ENCODE measurements at regions not wholly inside any gene's neighbourhood (a gene's known extent, or its start where the extent isn't known, plus 50 kb on each side); places are given as distances from the start of the nearest gene placed in this dataset.

DNA sequence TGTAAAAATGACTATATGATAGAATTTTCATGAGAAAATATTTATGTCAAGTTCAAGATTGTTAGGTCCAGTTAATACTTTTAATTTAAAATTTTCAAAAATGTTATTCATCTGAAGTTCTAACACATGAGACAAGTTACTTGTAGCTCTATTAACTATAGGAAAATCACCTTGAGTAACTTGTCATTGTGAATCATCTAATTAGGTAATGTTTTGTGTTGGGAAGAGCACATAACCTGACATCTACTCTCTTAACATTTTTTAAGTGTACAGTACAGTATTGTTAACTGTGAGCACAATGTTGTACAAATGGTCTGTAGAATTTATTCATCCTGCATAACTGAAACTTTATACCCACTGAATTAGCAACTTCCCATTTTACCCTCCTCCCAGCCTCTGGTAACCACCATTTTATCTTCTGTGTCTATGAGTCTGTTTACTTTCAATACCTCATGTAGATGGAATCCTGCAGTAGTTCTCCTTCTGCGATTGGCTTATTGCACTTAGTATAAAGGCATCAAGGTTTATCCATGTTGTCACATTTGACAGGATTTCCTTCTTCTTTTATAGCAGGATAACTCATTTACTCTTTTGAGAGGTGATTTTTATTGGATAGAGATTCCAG, 54.6 kb downstream of the ARL4A start:
- H3K9me3 ChIP-seq: no peaks in the 10 kb centered on the region
- no peak for DNase-seq
- H3K36me3 ChIP-seq: no peaks in the 10 kb centered on the region

GRCh38 chr7:12746211-12746610, 58.8 kb downstream of the ARL4A start:
- no peak for DNase-seq
- Histone ChIP-seq H3K36me3 (no peaks in the 10 kb centered on the region), H3K9me3 (no peaks in the 10 kb centered on the region)

More for the DNA sequence above, 54.6 kb downstream of the ARL4A start:
- Histone ChIP-seq H3K4me3 (no peak overlapping the region), H3K27me3 (no peaks in the 10 kb centered on the region)

DNA sequence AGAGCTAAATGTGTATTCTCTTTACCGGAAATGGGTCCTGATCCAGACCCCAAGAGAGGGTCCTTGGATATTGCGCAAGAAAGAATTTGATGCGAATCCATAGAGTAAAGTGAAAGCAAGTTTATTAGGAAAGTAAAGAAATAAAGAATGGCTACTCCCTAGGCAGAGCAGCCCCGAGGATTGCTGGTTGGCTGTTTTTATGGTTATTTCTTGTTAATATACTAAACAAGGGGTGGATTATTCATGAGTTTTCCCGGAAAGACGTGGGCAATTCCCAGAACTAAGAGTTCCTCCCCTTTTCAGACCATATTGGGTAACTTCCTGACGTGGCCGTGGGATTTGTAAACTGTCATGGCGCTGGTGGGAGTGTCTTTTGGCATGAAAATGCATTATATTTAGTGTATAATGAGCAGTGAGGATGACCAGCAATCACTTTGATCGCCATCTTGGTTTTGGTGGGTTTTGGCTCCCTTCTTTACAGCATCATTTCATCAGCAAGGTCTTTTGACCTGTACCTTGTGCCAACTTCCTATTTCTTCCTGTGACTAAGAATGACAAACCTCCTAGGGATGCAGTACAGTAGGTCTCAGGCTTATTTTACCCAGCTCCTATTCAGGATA, 60.4 kb downstream of the ARL4A start:
- H3K4me3 ChIP-seq: no peak overlapping the region
- DNase-seq: no peak
- H3K36me3 ChIP-seq: no peaks in the 10 kb centered on the region
- H3K27me3 ChIP-seq: no peaks in the 10 kb centered on the region
- H3K9me3 ChIP-seq: no peaks in the 10 kb centered on the region

More at GRCh38 chr7:12746211-12746610, 58.8 kb downstream of the ARL4A start:
- Histone ChIP-seq H3K4me3 (no peak overlapping the region), H3K27me3 (no peaks in the 10 kb centered on the region)

- no peaks in the 10 kb centered on the region for H3K9me3 ChIP-seq
- no peaks in the 10 kb centered on the region for H3K36me3 ChIP-seq
- no peak for DNase-seq
Observed at GRCh38 chr7:12749069-12749468, 61.6 kb downstream of the ARL4A start.

DNA sequence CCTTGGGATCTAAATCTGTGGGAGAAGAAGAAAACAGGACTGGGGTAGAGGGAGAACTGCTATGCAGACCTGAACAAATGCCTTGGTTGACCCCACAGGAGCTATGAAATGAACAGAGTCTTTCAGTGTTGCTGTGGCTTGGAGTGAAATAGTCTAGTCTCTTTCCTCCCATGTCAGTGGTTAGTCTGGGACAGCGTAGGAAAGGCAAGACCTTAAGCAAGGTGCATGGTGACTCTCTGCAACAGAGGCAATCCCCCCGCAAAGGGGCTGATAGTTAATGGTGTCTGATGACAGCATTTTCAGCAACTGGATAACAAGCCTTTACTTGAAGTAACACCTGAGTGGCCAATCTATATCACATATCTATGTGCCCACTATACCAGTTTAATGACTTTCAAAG, 62.3 kb downstream of the ARL4A start:
- no peak for DNase-seq
- Histone ChIP-seq H3K36me3 (no peaks in the 10 kb centered on the region), H3K27me3 (no peaks in the 10 kb centered on the region), H3K9me3 (no peaks in the 10 kb centered on the region), H3K4me3 (no peak overlapping the region)

More at GRCh38 chr7:12749069-12749468, 61.6 kb downstream of the ARL4A start:
- Histone ChIP-seq H3K27me3 (no peaks in the 10 kb centered on the region), H3K4me3 (no peak overlapping the region)

- Histone ChIP-seq H3K9me3 (no peaks in the 10 kb centered on the region), H3K4me3 (no peak overlapping the region), H3K36me3 (no peaks in the 10 kb centered on the region), H3K27me3 (no peaks in the 10 kb centered on the region)
- no peak for DNase-seq
Observed at GRCh38 chr7:12751764-12752163, 64.3 kb downstream of the ARL4A start.

DNA sequence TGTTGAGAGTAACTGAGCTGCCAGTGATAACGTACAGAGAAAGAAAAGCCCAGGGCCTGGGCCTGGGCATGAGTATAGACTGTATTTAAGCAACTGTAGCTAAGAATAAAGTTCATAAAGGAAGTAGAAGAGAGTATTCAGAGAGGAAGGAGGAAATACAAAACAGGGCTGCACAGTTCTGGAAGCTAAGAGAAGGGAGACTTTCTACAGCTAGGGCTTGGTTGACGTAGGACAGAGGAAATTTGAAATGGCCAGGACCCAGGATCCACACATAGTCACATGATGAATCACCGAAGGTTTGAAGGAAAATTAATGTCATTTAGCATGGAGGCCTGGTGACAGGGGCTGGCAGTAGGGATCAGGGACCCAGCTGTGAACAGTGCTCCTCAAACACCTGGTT, 66.7 kb downstream of the ARL4A start:
- DNase-seq: no peak

GRCh38 chr7:12756821-12757220, 69.4 kb downstream of the ARL4A start:
- Histone ChIP-seq H3K9me3 (0 out of 2 replicates have a peak, but pooled peaks cover 2% of the 10 kb centered on the region), H3K36me3 (no peaks in the 10 kb centered on the region), H3K4me3 (no peak overlapping the region), H3K27me3 (no peaks in the 10 kb centered on the region)
- peak; percentile 23 for DNase-seq

More for the DNA sequence above, 66.7 kb downstream of the ARL4A start:
- H3K27me3 ChIP-seq: no peaks in the 10 kb centered on the region
- no peaks in the 10 kb centered on the region for H3K9me3 ChIP-seq
- H3K4me3 ChIP-seq: no peak overlapping the region
- no peaks in the 10 kb centered on the region for H3K36me3 ChIP-seq

GRCh38 chr7:12757443-12757842, 70.0 kb downstream of the ARL4A start:
- H3K27me3 ChIP-seq: no peaks in the 10 kb centered on the region
- no peak overlapping the region for H3K4me3 ChIP-seq
- 0 out of 2 replicates have a peak, but pooled peaks cover 2% of the 10 kb centered on the region for H3K9me3 ChIP-seq
- H3K36me3 ChIP-seq: no peaks in the 10 kb centered on the region
- peak; percentile 81 for DNase-seq

- DNase-seq: no peak
Observed at GRCh38 chr7:12759151-12759550, 71.7 kb downstream of the ARL4A start.

DNA sequence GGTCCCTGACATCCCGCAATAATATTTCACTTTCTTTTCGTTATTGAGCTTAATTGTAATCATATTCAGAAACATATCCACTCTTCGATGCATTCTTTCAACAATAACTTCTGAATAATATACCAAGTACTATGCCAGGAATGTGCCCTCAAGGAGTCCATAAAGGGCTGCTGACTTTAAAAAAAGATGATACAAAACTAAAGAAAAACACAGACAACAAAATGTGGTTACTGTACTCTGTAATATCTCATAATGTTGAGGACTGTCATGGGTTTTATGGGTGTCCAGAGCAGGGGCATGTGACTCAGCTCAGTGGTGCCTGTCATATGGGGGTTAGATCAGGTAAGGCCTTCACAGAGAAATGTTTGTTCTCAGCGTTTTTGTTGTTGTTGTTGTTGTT, 73.7 kb downstream of the ARL4A start:
- 0 out of 2 replicates have a peak, but pooled peaks cover 2% of the 10 kb centered on the region for H3K9me3 ChIP-seq
- no peak for DNase-seq
- no peaks in the 10 kb centered on the region for H3K27me3 ChIP-seq
- no peaks in the 10 kb centered on the region for H3K36me3 ChIP-seq
- no peak overlapping the region for H3K4me3 ChIP-seq

More at GRCh38 chr7:12759151-12759550, 71.7 kb downstream of the ARL4A start:
- H3K9me3 ChIP-seq: 0 out of 2 replicates have a peak, but pooled peaks cover 2% of the 10 kb centered on the region
- no peaks in the 10 kb centered on the region for H3K36me3 ChIP-seq
- H3K4me3 ChIP-seq: no peak overlapping the region
- no peaks in the 10 kb centered on the region for H3K27me3 ChIP-seq

- 0 out of 2 replicates have a peak, but pooled peaks cover 2% of the 10 kb centered on the region for H3K9me3 ChIP-seq
- no peak for DNase-seq
- no peak overlapping the region for H3K4me3 ChIP-seq
- H3K36me3 ChIP-seq: no peaks in the 10 kb centered on the region
- no peaks in the 10 kb centered on the region for H3K27me3 ChIP-seq
Observed at GRCh38 chr7:12761691-12762090, 74.3 kb downstream of the ARL4A start.

DNA sequence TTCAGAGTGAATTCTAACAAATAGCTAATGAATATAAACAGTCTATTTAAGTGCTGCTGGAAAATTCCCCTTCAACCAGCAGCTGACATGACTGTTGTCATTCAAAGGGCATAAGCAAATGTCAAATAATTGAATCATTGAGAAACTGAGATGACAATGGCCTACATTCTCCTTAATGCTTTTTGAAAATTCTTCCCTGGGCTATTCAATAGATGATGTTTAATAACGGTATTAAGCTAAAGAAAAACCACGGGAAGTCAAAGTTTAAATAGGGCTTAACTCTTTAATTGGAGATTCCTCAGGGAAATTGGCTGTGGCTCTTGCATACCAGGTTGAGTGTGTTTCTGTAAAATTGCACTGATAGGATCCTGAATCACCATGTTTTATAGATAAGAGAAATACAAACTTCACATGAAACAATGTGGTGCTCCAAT, 77.0 kb downstream of the ARL4A start:
- H3K27me3 ChIP-seq: no peaks in the 10 kb centered on the region

DNA sequence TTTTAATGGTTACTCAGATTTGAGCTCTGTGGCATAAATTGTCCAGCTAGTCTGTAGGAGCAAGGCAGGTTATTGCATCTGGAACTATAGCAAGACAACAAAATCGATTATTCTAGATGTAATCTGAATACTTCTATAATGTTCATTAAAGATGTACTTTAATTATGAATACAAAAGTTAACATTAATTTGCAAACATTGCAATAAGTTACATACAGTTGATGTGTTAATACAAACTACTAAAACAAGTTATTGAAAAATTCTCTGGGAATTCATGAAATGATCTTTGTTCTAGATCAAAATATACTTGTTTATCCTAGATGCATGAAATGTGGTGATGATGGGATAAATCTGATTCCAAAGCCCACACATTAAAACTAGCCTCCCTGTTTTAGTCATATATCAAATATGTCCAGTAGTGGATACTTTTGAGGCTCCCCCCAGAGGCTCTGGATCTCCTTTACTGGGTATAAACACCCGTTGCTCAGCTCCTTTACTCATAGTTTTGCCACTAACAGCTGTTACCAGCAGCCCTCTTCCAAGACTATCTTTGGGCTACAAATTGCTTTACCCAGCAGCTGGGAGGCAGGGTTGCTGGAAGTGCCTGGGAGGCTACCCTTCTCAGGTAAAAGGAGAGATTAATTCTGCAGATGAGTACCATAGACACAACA, 78.1 kb downstream of the ARL4A start:
- no peaks in the 10 kb centered on the region for H3K36me3 ChIP-seq
- no peak overlapping the region for H3K4me3 ChIP-seq
- peak; percentile 63 for DNase-seq
- H3K27me3 ChIP-seq: no peaks in the 10 kb centered on the region
- 0 out of 2 replicates have a peak, but pooled peaks cover 2% of the 10 kb centered on the region for H3K9me3 ChIP-seq

More for the DNA sequence above, 77.0 kb downstream of the ARL4A start:
- DNase-seq: no peak
- no peaks in the 10 kb centered on the region for H3K36me3 ChIP-seq
- 0 out of 2 replicates have a peak, but pooled peaks cover 2% of the 10 kb centered on the region for H3K9me3 ChIP-seq
- H3K4me3 ChIP-seq: no peak overlapping the region

GRCh38 chr7:12766416-12766815, 79.0 kb downstream of the ARL4A start:
- H3K4me3 ChIP-seq: no peak overlapping the region
- H3K27me3 ChIP-seq: no peaks in the 10 kb centered on the region
- no peak for DNase-seq
- H3K9me3 ChIP-seq: no peaks in the 10 kb centered on the region
- no peaks in the 10 kb centered on the region for H3K36me3 ChIP-seq

GRCh38 chr7:12768948-12769347, 81.5 kb downstream of the ARL4A start:
- Histone ChIP-seq H3K9me3 (no peaks in the 10 kb centered on the region), H3K27me3 (no peaks in the 10 kb centered on the region), H3K4me3 (no peak overlapping the region), H3K36me3 (no peaks in the 10 kb centered on the region)
- no peak for DNase-seq

DNA sequence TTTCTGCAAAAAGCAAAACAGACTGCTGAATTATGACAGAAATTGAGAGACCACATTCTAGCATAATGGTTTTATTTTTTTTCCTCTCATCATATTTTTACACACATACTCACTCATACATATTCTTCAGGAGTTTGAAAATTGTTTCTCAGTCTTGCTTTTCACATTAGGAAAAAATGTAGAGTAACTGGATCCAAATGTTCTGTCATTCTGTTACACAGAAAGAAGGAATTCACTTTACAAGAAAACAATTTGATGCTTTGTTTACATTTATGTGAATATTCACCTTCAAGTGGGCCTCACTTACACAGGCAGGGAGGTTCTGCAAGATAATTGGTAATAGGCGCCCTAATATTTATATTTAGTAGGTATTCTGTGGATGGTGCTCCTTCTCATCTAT, 82.0 kb downstream of the ARL4A start:
- no peaks in the 10 kb centered on the region for H3K9me3 ChIP-seq
- no peaks in the 10 kb centered on the region for H3K27me3 ChIP-seq
- H3K4me3 ChIP-seq: no peak overlapping the region
- DNase-seq: no peak
- no peaks in the 10 kb centered on the region for H3K36me3 ChIP-seq

All from MG63 (cell line).